ENCODE measurements at regions not wholly inside any gene's neighbourhood (a gene's known extent, or its start where the extent isn't known, plus 50 kb on each side); places are given as distances from the start of the nearest gene placed in this dataset.

DNA sequence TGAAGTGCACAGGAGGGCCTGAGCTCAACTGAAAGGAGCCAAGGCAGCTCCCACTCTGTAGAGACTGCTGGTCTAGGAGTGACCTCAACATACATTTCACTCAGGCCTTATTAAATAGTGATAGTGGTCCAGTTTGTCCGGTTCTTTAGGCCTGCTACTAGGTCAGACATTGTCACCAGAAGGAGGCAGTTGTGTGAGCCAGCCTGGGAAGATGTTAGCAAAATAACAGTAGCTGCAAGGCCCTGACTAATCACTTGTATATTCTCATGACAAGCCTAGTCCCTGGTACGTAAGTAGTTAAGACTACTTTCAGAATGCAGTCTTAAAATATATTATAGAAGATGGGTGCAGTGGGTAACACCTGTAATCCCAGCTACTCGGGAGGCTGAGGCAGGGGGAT, 264.0 kb upstream of the CAMK1G start:
- TF ChIP-seq, protein P1, sequence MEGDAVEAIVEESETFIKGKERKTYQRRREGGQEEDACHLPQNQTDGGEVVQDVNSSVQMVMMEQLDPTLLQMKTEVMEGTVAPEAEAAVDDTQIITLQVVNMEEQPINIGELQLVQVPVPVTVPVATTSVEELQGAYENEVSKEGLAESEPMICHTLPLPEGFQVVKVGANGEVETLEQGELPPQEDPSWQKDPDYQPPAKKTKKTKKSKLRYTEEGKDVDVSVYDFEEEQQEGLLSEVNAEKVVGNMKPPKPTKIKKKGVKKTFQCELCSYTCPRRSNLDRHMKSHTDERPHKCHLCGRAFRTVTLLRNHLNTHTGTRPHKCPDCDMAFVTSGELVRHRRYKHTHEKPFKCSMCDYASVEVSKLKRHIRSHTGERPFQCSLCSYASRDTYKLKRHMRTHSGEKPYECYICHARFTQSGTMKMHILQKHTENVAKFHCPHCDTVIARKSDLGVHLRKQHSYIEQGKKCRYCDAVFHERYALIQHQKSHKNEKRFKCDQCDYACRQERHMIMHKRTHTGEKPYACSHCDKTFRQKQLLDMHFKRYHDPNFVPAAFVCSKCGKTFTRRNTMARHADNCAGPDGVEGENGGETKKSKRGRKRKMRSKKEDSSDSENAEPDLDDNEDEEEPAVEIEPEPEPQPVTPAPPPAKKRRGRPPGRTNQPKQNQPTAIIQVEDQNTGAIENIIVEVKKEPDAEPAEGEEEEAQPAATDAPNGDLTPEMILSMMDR (IDR thresholded peaks at IDR 0.05; ENCODE audit: insufficient read depth, low read length, poor library complexity, severe bottlenecking): no peak
- no peak for TF ChIP-seq EZH2phosphoT487 (conservative IDR thresholded peaks at IDR 0.05; ENCODE audit: low read length)

Data from SU-DHL-6 (cell line).